K562 (cell line): ENCODE measurements at regions not wholly inside any gene's neighbourhood (a gene's known extent, or its start where the extent isn't known, plus 50 kb on each side); places are given as distances from the start of the nearest gene placed in this dataset.

Experiments
- ATAC-seq: fragments of 200-7000 bp; cut with Tn5 transposase; 3 replicates; pipeline ENCODE4 v1.9.1; 2020; ENCODE audit warnings: moderate library complexity
- BruUV-seq: library from RNA; stranded (reverse); fragments of 400-500 nt; replicated peaks from 2 replicates; lab custom pipeline; 2021; lab: Mats Ljungman, UMichigan
- CTCF ChIA-PET: fragments of 300-600 bp; formaldehyde crosslinking; extraction: SDS; loops from one replicate; lab custom pipeline; 2021; ENCODE audit warnings: low intra/inter-chr PET ratio; lab: Yijun Ruan, JAX
- POLR2A ChIA-PET: fragments of 300-600, 350-650 bp; sonication (Branson Sonifier 250); formaldehyde crosslinking; extraction: SDS; loops from one replicate; lab custom pipeline; 2021; ENCODE audit warnings: antibody characterized with exemption, inconsistent platforms; lab: Yijun Ruan, JAX
- DNase-seq, 4 experiments: peaks; one replicate each; pipeline versions ENCODE4 v3.0.0 to v3.0.0-alpha.2; 2011 to 2018; ENCODE audit warnings: low spot score in 3 of 4, mixed read lengths in 3 of 4; ENCODE audit errors: extremely low read depth in 1 of 4
- FAIRE-seq: peaks from 2 replicates; lab custom pipeline; 2011; peaks lifted over from hg19 to GRCh38; lab: Jason Lieb, UNC
- H2AFZ ChIP-seq: 2 replicates; pipeline ENCODE4 v1.6.0; 2011; ENCODE audit warnings: low read depth, low read length, control low read depth, inconsistent platforms
- H3K27ac ChIP-seq: fragments of 200-600 bp; 3 replicates; pipeline ENCODE4 v1.8.0; 2011; ENCODE audit warnings: low read depth, mild to moderate bottlenecking, control low read depth, inconsistent platforms, low read length, moderate library complexity, mixed read lengths; ENCODE audit errors: extremely low read depth
- H3K27me3 ChIP-seq, 2 experiments: fragments of 300-600 bp in 1 of 2; 2 replicates in 1 of 2; 3 replicates in 1 of 2; pipeline versions ENCODE4 v1.6.0 to v1.8.0; 2011; ENCODE audit warnings: inconsistent platforms in 2 of 2, low read length in 2 of 2, mild to moderate bottlenecking in 1 of 2, mixed read lengths in 1 of 2, moderate library complexity in 1 of 2; ENCODE audit not compliant: control insufficient read depth in 2 of 2, insufficient read depth in 2 of 2
- H3K36me3 ChIP-seq: fragments of 300-600 bp; 3 replicates; pipeline ENCODE4 v1.8.0; 2011; ENCODE audit warnings: mild to moderate bottlenecking, low read length, inconsistent platforms; ENCODE audit not compliant: control insufficient read depth, insufficient read depth
- H3K4me1 ChIP-seq, 2 experiments: fragments of 200-600 bp in 1 of 2; replicated peaks in 1 of 2; 2 replicates in 1 of 2; 3 replicates in 1 of 2; pipeline versions ENCODE4 v1.5.1 to v1.8.0; 2011; ENCODE audit warnings: inconsistent platforms in 2 of 2, low read length in 2 of 2, mild to moderate bottlenecking in 1 of 2, mixed read lengths in 1 of 2, moderate library complexity in 1 of 2; ENCODE audit not compliant: control insufficient read depth in 2 of 2, insufficient read depth in 2 of 2
- H3K4me2 ChIP-seq: 2 replicates; pipeline ENCODE4 v1.6.1; 2011; ENCODE audit warnings: low read length, control low read depth, inconsistent platforms, mixed read lengths; ENCODE audit not compliant: insufficient read depth
- H3K4me3 ChIP-seq: fragments of 200-600 bp; sonication (generic), shearing (Covaris generic); 2 replicates; pipeline ENCODE4 v1.5.1; 2016; ENCODE audit warnings: control low read depth, inconsistent platforms
- H3K79me2 ChIP-seq: fragments of 200-600 bp; 3 replicates; pipeline ENCODE4 v1.8.0; 2011; ENCODE audit warnings: low read length, inconsistent platforms; ENCODE audit not compliant: control insufficient read depth, insufficient read depth
- H3K9ac ChIP-seq, 2 experiments: 2 replicates each; pipeline versions ENCODE4 v1.6.0 to v1.6.1; 2011; ENCODE audit warnings: low read depth in 2 of 2, low read length in 2 of 2, control low read depth in 1 of 2, inconsistent platforms in 1 of 2, mild to moderate bottlenecking in 1 of 2, mixed read lengths in 1 of 2; ENCODE audit not compliant: insufficient read depth in 1 of 2
- H3K9me1 ChIP-seq: one replicate; pipeline ENCODE4 v1.6.0; 2011; ENCODE audit warnings: inconsistent platforms, mild to moderate bottlenecking, low read length, moderate library complexity; ENCODE audit not compliant: control insufficient read depth, insufficient read depth
- H3K9me3 ChIP-seq: replicated peaks from 2 replicates; pipeline ENCODE4 v1.5.1; 2011; ENCODE audit warnings: low read depth, low read length, inconsistent platforms; ENCODE audit not compliant: control insufficient read depth, insufficient read depth
- H4K20me1 ChIP-seq: replicated peaks from 2 replicates; pipeline ENCODE4 v1.6.1; 2011; ENCODE audit warnings: low read length, inconsistent platforms, mixed read lengths; ENCODE audit not compliant: control insufficient read depth, insufficient read depth
- GTF2A2 ChIP-seq: IDR thresholded peaks from 2 replicates; pipeline ENCODE4 v1.6.1; 2016; ENCODE audit warnings: mild to moderate bottlenecking, missing genetic modification characterization, missing compliant biosample characterization
- MYNN ChIP-seq, 2 experiments: sonication (generic); formaldehyde crosslinking in 1 of 2; IDR thresholded peaks; 2 replicates each; pipeline versions ENCODE4 v1.5.0 to v1.6.1; 2016 to 2020; ENCODE audit warnings: antibody characterized with exemption in 1 of 2, missing genetic modification reagents in 1 of 2
- PHB2 ChIP-seq: fragments of 450-650 bp; IDR thresholded peaks from 2 replicates; pipeline ENCODE4 v1.6.1; 2017; ENCODE audit warnings: low read depth
- PHTF2 ChIP-seq: fragments of 250-450 bp; sonication (Bioruptor Pico); IDR thresholded peaks from 2 replicates; pipeline ENCODE4 v1.5.0; 2021; ENCODE audit warnings: mild to moderate bottlenecking
- SP1 ChIP-seq: sonication (generic); formaldehyde crosslinking; IDR thresholded peaks from 2 replicates; pipeline ENCODE4 v1.8.1; 2022; ENCODE audit warnings: mild to moderate bottlenecking, missing genetic modification reagents
- TEAD2 ChIP-seq: fragments of 450-650 bp; IDR thresholded peaks from 2 replicates; pipeline ENCODE4 v1.6.1; 2016; ENCODE audit warnings: missing genetic modification characterization, control low read depth, missing compliant biosample characterization
- ZNF217 ChIP-seq: sonication (generic); formaldehyde crosslinking; IDR thresholded peaks from 2 replicates; pipeline ENCODE4 v1.8.0; 2022; ENCODE audit warnings: mild to moderate bottlenecking, missing genetic modification reagents
- ZNF239 ChIP-seq: fragments of 250-450 bp; sonication (Bioruptor Pico); IDR thresholded peaks from 2 replicates; pipeline ENCODE4 v1.4.0; 2020; ENCODE audit warnings: mild to moderate bottlenecking
- ZNF282 ChIP-seq: sonication (generic); formaldehyde crosslinking; IDR thresholded peaks from 2 replicates; pipeline ENCODE4 v1.8.1; 2023; ENCODE audit warnings: missing genetic modification reagents
- WGBS: fragments of 100-300 bp; shearing (Covaris generic); methylation state at CpG from one replicate; pipeline ENCODE4 v1.1.6; 2016; ENCODE audit warnings: low coverage, mixed read lengths; ENCODE audit not compliant: insufficient coverage; ENCODE audit errors: missing lambda C conversion rate; 5-methylcytosine and 5-hydroxymethylcytosine counted together
- in situ Hi-C: fragments of 300-500 bp; cut with MboI; formaldehyde crosslinking; loops from 4 replicates; pipeline ENCODE4 v1.15.0; 2018; ENCODE audit warnings: inconsistent platforms, mixed read lengths
- intact Hi-C: fragments of 100-400 bp; cut with micrococcal nuclease; formaldehyde crosslinking; loops from 2 replicates; pipeline ENCODE4 v1.14.2; 2022
- TF ChIP-seq, protein P1 (sequence below), 2 experiments: fragments of 250-450 bp in 1 of 2; fragments of 450-650 bp in 1 of 2; sonication (Bioruptor Pico) in 1 of 2; IDR thresholded peaks; 2 replicates each; pipeline versions ENCODE4 v1.6.1 to v1.8.0; 2016 to 2021; ENCODE audit warnings: mild to moderate bottlenecking in 2 of 2, moderate library complexity in 2 of 2, missing compliant biosample characterization in 1 of 2, missing genetic modification characterization in 1 of 2
- TF ChIP-seq, protein P2 (sequence below), 3 experiments: fragments of 200-800 bp in 1 of 3; sonication (Bioruptor generic) in 1 of 3; sonication (generic) in 1 of 3; formaldehyde crosslinking in 1 of 3; IDR thresholded peaks; 2 replicates each; pipeline versions ENCODE4 v1.6.1 to v1.8.0; 2016 to 2022; ENCODE audit warnings: mild to moderate bottlenecking in 2 of 3, missing compliant biosample characterization in 2 of 3, missing genetic modification characterization in 2 of 3, missing genetic modification reagents in 1 of 3

DNA sequence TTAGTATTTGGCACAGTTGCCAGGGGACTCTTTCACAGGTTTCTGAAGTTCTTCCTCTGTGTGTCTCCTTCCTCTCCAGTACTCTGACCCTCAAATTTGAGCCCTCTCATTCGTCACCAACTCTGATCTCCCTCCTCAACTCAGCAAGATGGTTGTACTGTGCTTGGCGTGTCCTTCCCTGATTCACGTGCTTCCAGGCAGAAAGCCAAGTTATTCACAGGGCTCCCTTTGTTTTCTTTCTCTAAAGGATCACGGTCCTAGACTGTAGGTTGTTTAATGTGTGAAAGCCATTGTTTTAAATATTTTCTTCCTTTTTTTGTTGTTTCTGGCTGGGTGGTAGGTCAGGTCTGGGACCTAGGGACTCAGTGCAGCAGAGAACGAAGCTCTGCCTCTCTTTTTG, 142.9 kb downstream of the DMAC1 start:
- no peak overlapping the region for H3K9ac ChIP-seq
- no peak overlapping the region for H3K4me3 ChIP-seq
- no peak for FAIRE-seq
- DNase-seq: no peak
- intact Hi-C loops (no loop called here), in situ Hi-C loops (no loop called here)
- TF ChIP-seq ZNF239 (CRISPR knock-in tag) (no peak), SP1 (CRISPR knock-in tag) (no peak), GTF2A2 (tag) (no peak), PHB2 (no peak), TEAD2 (tag) (no peak), PHTF2 (no peak), MYNN (IDR thresholded peaks at IDR 0.05) (no peak), MYNN (CRISPR knock-in tag; IDR thresholded peaks at IDR 0.05) (no peak), ZNF217 (no peak), ZNF282 (no peak)
- TF ChIP-seq, protein P1, sequence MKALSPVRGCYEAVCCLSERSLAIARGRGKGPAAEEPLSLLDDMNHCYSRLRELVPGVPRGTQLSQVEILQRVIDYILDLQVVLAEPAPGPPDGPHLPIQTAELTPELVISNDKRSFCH (CRISPR knock-in tag; IDR thresholded peaks at IDR 0.05): no peak
- TF ChIP-seq, protein P1 (tag; IDR thresholded peaks at IDR 0.05): no peak
- TF ChIP-seq, protein P2, sequence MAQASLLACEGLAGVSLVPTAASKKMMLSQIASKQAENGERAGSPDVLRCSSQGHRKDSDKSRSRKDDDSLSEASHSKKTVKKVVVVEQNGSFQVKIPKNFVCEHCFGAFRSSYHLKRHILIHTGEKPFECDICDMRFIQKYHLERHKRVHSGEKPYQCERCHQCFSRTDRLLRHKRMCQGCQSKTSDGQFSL (CRISPR knock-in tag; IDR thresholded peaks at IDR 0.05): no peak
- TF ChIP-seq, protein P2 (tag; IDR thresholded peaks at IDR 0.05): no peak
- no peaks in the 10 kb centered on the region for H3K9me1 ChIP-seq
- no peak overlapping the region for H3K27ac ChIP-seq
- no peaks in the 10 kb centered on the region for H3K79me2 ChIP-seq
- no TSS peak for BruUV-seq
- POLR2A ChIA-PET: no interaction called here
- H4K20me1 ChIP-seq: no peaks in the 10 kb centered on the region
- H3K36me3 ChIP-seq: no peaks in the 10 kb centered on the region
- no peaks in the 10 kb centered on the region for H3K4me1 ChIP-seq
- no peaks in the 10 kb centered on the region for H3K27me3 ChIP-seq
- no peak overlapping the region for H2AFZ ChIP-seq
- H3K9me3 ChIP-seq: no peaks in the 10 kb centered on the region
- H3K4me2 ChIP-seq: no peak overlapping the region
- no peak for ATAC-seq
- CTCF ChIA-PET: no interaction called here
- WGBS: 10% methylated on average over 3 of the region's 5 CpGs
